HFFc6 (cell line): ENCODE measurements at regions not wholly inside any gene's neighbourhood (a gene's known extent, or its start where the extent isn't known, plus 50 kb on each side); places are given as distances from the start of the nearest gene placed in this dataset.

Experiments
- DNase-seq: peaks from one replicate; pipeline ENCODE4 v3.0.0-alpha.2; 2018
- H3K27ac Mint-ChIP-seq: 2 replicates; pipeline ENCODE4 v1.8.0; 2020; ENCODE audit warnings: mild to moderate bottlenecking, mixed read lengths
- H3K27me3 Mint-ChIP-seq: 2 replicates; pipeline ENCODE4 v1.8.0; 2021; ENCODE audit warnings: mild to moderate bottlenecking, moderate library complexity, mixed read lengths; ENCODE audit not compliant: insufficient read depth
- H3K36me3 Mint-ChIP-seq: 2 replicates; pipeline ENCODE4 v1.8.0; 2021; ENCODE audit warnings: low read depth, mixed read lengths
- H3K4me1 Mint-ChIP-seq: 2 replicates; pipeline ENCODE4 v1.8.0; 2020; ENCODE audit warnings: low read depth, mixed read lengths
- H3K4me3 Mint-ChIP-seq: 2 replicates; pipeline ENCODE4 v1.8.0; 2020; ENCODE audit warnings: mild to moderate bottlenecking, moderate library complexity, mixed read lengths
- H3K9me3 Mint-ChIP-seq: 2 replicates; pipeline ENCODE4 v1.8.0; 2020; ENCODE audit warnings: mild to moderate bottlenecking, mixed read lengths
- TF ChIP-seq, protein P1 (sequence below): fragments of 200-600 bp; sonication (generic); IDR thresholded peaks from 2 replicates; pipeline ENCODE4 v1.5.0; 2021; ENCODE audit warnings: antibody characterized with exemption, mild to moderate bottlenecking

DNA sequence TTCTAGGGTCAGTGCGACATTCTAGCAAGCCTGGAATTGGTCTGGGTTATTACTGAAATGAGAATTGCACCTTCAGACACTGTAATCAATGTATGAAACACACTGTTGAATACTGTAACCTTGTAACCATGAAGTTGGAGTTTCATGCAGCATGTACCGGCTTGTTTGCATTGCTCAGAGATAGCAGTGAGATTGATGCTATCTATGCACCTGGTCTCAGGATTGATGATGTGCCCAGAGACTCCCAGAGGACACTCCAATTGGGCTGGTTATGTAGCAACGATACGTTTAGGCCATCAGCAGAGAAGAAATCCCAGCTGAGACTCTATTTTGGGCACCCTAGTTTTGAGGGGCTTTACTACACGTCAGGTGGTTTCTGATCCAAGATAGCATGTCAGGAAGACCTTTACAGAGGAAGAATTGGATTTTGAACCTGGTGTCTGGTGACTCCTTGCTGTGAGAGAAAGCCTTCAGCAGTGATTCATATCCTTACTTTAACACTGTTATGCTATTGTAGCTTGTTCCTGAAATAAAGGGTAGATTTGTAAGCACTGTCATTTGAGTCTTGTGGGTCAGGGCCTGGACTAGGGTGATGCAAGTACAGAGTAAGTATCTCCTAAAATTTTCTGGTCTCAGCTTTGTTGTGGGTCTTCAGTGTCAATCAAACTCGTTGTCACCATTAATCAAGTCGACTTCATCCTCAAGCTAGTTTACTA, 305.1 kb upstream of the GULP1 start:
- peaks cover 36% of the 10 kb centered on the region for H3K4me1 Mint-ChIP-seq
- peak; percentile 3 for DNase-seq
- no peaks in the 10 kb centered on the region for H3K9me3 Mint-ChIP-seq
- TF ChIP-seq, protein P1, sequence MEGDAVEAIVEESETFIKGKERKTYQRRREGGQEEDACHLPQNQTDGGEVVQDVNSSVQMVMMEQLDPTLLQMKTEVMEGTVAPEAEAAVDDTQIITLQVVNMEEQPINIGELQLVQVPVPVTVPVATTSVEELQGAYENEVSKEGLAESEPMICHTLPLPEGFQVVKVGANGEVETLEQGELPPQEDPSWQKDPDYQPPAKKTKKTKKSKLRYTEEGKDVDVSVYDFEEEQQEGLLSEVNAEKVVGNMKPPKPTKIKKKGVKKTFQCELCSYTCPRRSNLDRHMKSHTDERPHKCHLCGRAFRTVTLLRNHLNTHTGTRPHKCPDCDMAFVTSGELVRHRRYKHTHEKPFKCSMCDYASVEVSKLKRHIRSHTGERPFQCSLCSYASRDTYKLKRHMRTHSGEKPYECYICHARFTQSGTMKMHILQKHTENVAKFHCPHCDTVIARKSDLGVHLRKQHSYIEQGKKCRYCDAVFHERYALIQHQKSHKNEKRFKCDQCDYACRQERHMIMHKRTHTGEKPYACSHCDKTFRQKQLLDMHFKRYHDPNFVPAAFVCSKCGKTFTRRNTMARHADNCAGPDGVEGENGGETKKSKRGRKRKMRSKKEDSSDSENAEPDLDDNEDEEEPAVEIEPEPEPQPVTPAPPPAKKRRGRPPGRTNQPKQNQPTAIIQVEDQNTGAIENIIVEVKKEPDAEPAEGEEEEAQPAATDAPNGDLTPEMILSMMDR: no peak
- no peak overlapping the region for H3K27ac Mint-ChIP-seq
- no peaks in the 10 kb centered on the region; the same call in 1 of the 2 replicates for H3K27me3 Mint-ChIP-seq
- no peak overlapping the region for H3K4me3 Mint-ChIP-seq
- no peaks in the 10 kb centered on the region for H3K36me3 Mint-ChIP-seq

DNA sequence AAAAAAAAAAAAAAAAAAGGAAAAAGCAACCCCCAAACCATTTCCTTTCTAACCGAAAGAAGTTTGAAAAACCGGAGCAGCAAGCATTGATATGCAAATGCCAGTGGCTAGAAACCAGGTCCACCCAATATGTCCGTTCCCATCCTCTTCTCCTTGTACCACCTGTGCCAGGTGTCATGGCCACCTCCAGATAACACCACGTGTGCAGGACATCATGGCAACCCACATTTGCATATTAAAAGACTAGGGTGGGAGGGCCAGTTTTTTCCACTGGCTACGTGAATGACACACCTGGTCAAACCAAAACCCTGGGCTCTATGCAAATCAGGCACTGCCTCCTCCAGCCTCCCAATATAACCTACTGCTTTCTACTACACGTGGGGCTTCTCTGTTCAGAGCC, 303.3 kb upstream of the GULP1 start:
- no peak for DNase-seq
- H3K27me3 Mint-ChIP-seq: no peaks in the 10 kb centered on the region; the same call in 1 of the 2 replicates

DNA sequence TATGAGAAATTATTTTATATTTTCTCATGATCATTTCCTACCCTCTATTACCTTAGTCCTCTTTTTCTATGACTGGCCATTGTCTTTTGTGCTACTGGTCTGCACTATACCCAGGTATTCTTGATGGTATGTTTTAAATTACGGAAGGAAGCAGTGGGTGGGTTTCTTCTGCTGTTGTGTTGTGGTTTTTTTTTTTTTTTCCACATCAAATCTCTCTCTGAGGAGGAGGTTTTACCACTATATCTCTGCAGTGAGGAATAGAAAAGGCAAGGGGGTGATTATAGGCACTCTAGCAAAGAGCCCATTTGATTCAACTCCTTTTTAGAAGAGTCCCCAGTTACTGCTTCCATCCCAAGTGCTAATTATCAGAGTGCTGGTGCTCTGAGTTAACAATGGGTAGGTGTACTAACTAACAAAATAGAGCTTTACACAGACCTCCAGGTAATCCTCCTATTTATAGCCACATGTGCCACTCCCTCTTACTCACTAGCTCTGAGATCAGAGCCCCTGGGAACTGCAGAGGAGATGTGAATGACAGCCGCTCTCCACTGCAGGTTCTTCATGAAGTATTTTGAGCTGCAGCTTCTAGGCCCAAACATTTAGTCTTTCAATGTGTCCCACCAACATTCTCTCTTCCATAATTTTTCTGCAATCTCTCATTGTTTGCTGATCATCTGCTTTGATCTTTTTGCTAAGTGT, 301.6 kb upstream of the GULP1 start:
- H3K36me3 Mint-ChIP-seq: no peaks in the 10 kb centered on the region
- no peaks in the 10 kb centered on the region; the same call in 1 of the 2 replicates for H3K27me3 Mint-ChIP-seq
- DNase-seq: no peak
- no peak overlapping the region for H3K4me3 Mint-ChIP-seq
- no peak overlapping the region for H3K27ac Mint-ChIP-seq
- no peaks in the 10 kb centered on the region for H3K9me3 Mint-ChIP-seq
- TF ChIP-seq, protein P1: no peak
- peaks cover 26% of the 10 kb centered on the region for H3K4me1 Mint-ChIP-seq

More for the DNA sequence above, 303.3 kb upstream of the GULP1 start:
- H3K4me3 Mint-ChIP-seq: no peak overlapping the region
- no peak overlapping the region for H3K27ac Mint-ChIP-seq
- H3K36me3 Mint-ChIP-seq: no peaks in the 10 kb centered on the region
- H3K4me1 Mint-ChIP-seq: peaks cover 25% of the 10 kb centered on the region
- TF ChIP-seq, protein P1: no peak
- H3K9me3 Mint-ChIP-seq: no peaks in the 10 kb centered on the region

DNA sequence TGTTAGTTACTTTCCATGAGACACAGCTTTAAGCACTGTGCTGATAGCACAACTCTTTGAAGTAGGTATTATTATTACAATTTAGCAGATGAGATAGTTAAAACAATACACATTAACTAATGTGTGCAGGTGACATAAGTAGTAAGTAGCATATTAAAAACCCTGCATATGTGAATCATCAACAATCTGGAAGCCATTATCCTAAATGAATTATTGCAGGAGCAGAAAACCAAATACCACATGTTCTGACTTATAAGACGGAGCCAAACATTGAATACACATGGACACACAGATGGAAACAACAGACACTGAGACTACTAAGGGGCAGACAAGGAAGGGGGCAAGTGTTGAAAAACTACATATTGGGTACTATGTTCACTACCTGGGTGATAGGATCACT, 300.3 kb upstream of the GULP1 start:
- no peak overlapping the region for H3K4me3 Mint-ChIP-seq
- peaks cover 20% of the 10 kb centered on the region for H3K4me1 Mint-ChIP-seq
- DNase-seq: no peak
- no peak overlapping the region for H3K27ac Mint-ChIP-seq
- H3K36me3 Mint-ChIP-seq: no peaks in the 10 kb centered on the region
- no peaks in the 10 kb centered on the region; the same call in 1 of the 2 replicates for H3K27me3 Mint-ChIP-seq
- H3K9me3 Mint-ChIP-seq: no peaks in the 10 kb centered on the region
- TF ChIP-seq, protein P1: no peak

DNA sequence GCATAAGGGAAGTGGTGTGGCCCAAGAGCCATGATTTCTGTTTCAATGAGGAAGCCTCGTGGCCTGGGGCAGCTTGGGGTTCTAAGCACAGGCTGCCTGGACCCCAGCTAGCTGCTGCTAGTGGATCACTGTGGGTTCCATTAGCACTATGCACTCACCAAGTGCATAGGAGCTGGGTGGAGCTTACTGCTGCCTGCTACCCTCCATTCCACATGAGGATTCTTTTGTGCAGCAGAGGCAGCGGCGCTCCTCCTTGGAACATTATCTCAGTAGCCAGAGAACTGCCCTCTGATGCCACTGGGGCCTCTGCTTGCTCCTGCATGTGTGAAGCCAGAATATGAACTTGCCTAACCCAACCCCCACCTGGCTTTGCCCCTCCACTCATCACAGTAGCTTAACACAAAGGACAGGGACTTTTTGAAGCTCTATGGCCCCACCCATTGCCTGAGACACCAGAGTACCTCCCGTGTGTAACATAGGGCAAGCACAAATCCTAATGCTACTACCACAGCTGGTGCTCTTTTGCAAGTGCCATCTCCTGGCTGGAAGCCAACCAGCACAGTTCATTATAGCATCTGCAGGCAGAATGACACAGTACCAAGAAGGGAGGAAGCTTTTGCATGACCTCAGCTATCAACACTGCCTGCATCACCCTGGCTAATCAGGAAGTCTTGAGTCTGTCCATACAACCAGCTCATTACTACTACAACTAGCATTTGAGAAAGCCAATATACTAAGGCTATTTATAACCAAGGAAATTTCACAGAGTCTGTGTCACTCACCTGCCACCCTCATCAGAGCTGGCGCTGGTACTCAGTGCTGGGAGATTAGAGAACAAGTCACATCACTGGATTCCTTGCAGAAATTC, 297.0 kb upstream of the GULP1 start:
- no peaks in the 10 kb centered on the region for H3K9me3 Mint-ChIP-seq

More for the DNA sequence above, 297.0 kb upstream of the GULP1 start:
- H3K4me3 Mint-ChIP-seq: no peak overlapping the region
- DNase-seq: peak; percentile 24
- peaks cover 13% of the 10 kb centered on the region for H3K4me1 Mint-ChIP-seq
- H3K27ac Mint-ChIP-seq: no peak overlapping the region
- TF ChIP-seq, protein P1: no peak
- no peaks in the 10 kb centered on the region for H3K27me3 Mint-ChIP-seq
- no peaks in the 10 kb centered on the region for H3K36me3 Mint-ChIP-seq
